ENCODE measurements at regions not wholly inside any gene's neighbourhood (a gene's known extent, or its start where the extent isn't known, plus 50 kb on each side); places are given as distances from the start of the nearest gene placed in this dataset.

- no peak overlapping the region for H3K4me3 ChIP-seq (replicated peaks; ENCODE audit: low read depth, low read length)
- no peak for TF ChIP-seq CTCF (IDR thresholded peaks at IDR 0.05; ENCODE audit: low read depth, low read length, missing control alignments)
- no peak for DNase-seq (ENCODE audit: extremely low read depth, low read depth)
Measured at GRCh38 chr5:23089286-23089685, 236.1 kb upstream of the CDH12 start.

GRCh38 chr5:23084815-23085214 lies 231.7 kb upstream of the CDH12 start:
- no peak for TF ChIP-seq CTCF (IDR thresholded peaks at IDR 0.05; ENCODE audit: low read depth, low read length, missing control alignments)
- no peak for DNase-seq (ENCODE audit: extremely low read depth, low read depth)

GRCh38 chr5:23072179-23072578 lies 219.0 kb upstream of the CDH12 start:
- H3K4me3 ChIP-seq (replicated peaks; ENCODE audit: low read depth, low read length) = no peak overlapping the region
- DNase-seq (ENCODE audit: extremely low read depth, low read depth) = no peak
- TF ChIP-seq CTCF (IDR thresholded peaks at IDR 0.05; ENCODE audit: low read depth, low read length, missing control alignments) = no peak

More at GRCh38 chr5:23084815-23085214, 231.7 kb upstream of the CDH12 start:
- no peak overlapping the region for H3K4me3 ChIP-seq (replicated peaks; ENCODE audit: low read depth, low read length)

GRCh38 chr5:23071682-23072081 lies 218.5 kb upstream of the CDH12 start:
- DNase-seq (ENCODE audit: extremely low read depth, low read depth) = no peak
- TF ChIP-seq CTCF (IDR thresholded peaks at IDR 0.05; ENCODE audit: low read depth, low read length, missing control alignments) = no peak
- no peak overlapping the region for H3K4me3 ChIP-seq (replicated peaks; ENCODE audit: low read depth, low read length)

- TF ChIP-seq CTCF (IDR thresholded peaks at IDR 0.05; ENCODE audit: low read depth, low read length, missing control alignments) = no peak
- no peak for DNase-seq (ENCODE audit: extremely low read depth, low read depth)
- H3K4me3 ChIP-seq (replicated peaks; ENCODE audit: low read depth, low read length) = no peak overlapping the region
Measured at GRCh38 chr5:23064710-23065109, 211.6 kb upstream of the CDH12 start.

GRCh38 chr5:23053846-23054245 lies 200.7 kb upstream of the CDH12 start:
- DNase-seq (ENCODE audit: extremely low read depth, low read depth) = no peak
- no peak overlapping the region for H3K4me3 ChIP-seq (replicated peaks; ENCODE audit: low read depth, low read length)
- TF ChIP-seq CTCF (IDR thresholded peaks at IDR 0.05; ENCODE audit: low read depth, low read length, missing control alignments) = no peak

- no peak for DNase-seq (ENCODE audit: extremely low read depth, low read depth)
- no peak overlapping the region for H3K4me3 ChIP-seq (replicated peaks; ENCODE audit: low read depth, low read length)
- TF ChIP-seq CTCF (IDR thresholded peaks at IDR 0.05; ENCODE audit: low read depth, low read length, missing control alignments) = no peak
Measured at GRCh38 chr5:23042226-23042625, 189.1 kb upstream of the CDH12 start.

All from HFF-Myc (cell line).